Testis (tissue), 2 donors: ENCODE measurements at regions not wholly inside any gene's neighbourhood (a gene's known extent, or its start where the extent isn't known, plus 50 kb on each side); places are given as distances from the start of the nearest gene placed in this dataset.

Experiments
- DNase-seq: peaks from one replicate; pipeline ENCODE4 v3.0.0-alpha.2; 2019
- H3K27ac ChIP-seq, 2 donors: fragments of 200-600 bp; sonication (generic); one replicate each; pipeline ENCODE4 v1.5.1; 2019
- H3K27me3 ChIP-seq: fragments of 200-600 bp; sonication (generic); one replicate; pipeline ENCODE4 v1.5.1; 2019
- H3K36me3 ChIP-seq: fragments of 200-600 bp; sonication (generic); one replicate; pipeline ENCODE4 v1.5.1; 2017; ENCODE audit warnings: low read depth; ENCODE audit errors: missing control alignments
- H3K4me1 ChIP-seq: fragments of 200-600 bp; sonication (generic); one replicate; pipeline ENCODE4 v1.5.1; 2019
- H3K4me3 ChIP-seq, 2 donors: fragments of 200-600 bp; sonication (generic); one replicate each; pipeline ENCODE4 v1.5.1; 2017 to 2019
- H3K9me3 ChIP-seq: fragments of 200-600 bp; sonication (generic); one replicate; pipeline ENCODE4 v1.5.1; 2017
- POLR2A ChIP-seq: fragments of 450-650 bp; IDR thresholded peaks from one replicate; pipeline ENCODE4 v1.6.1; 2017; ENCODE audit warnings: antibody characterized with exemption, mild to moderate bottlenecking, moderate library complexity
- WGBS, 2 donors: methylation state at CpG; one replicate each; pipeline ENCODE4 v1.1.5; 2018; 5-methylcytosine and 5-hydroxymethylcytosine counted together
- intact Hi-C: fragments of 100-400 bp; cut with DNase I; formaldehyde crosslinking; loops from one replicate; pipeline ENCODE4 v1.15.1; 2023; ENCODE audit warnings: low total_unique reads
- TF ChIP-seq, protein P1 (sequence below), 3 experiments: fragments of 450-650 bp in 2 of 3; fragments of 200-600 bp in 1 of 3; sonication (generic) in 1 of 3; IDR thresholded peaks; one replicate each; pipeline ENCODE4 v1.5.1; 2016 to 2019; ENCODE audit warnings: antibody characterized with exemption in 3 of 3, mild to moderate bottlenecking in 2 of 3, moderate library complexity in 1 of 3

DNA sequence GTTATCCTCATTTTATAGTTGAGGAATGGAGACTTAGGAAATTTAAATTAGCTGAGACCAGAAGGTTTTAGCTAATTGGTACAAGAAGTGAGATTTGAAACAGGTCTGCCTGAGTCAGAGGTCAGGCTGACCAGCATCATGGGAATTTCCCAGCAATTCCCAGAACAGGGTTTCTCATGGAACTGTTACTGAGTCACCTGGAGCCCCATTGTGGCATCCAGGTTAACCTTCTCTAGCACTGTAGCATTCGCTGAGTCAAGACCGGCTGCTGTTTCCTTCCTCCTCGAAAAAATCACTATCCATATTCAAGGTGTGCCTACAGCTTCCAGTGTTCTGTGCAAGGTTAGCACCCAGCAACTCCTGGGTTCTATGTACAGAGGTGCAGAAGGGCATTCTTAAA lies 238.0 kb upstream of the MAN1A1 start:
- H3K4me3 ChIP-seq: no peak overlapping the region
- H3K27me3 ChIP-seq: no peaks in the 10 kb centered on the region
- no peak overlapping the region for H3K27ac ChIP-seq
- intact Hi-C loops: no loop called here
- DNase-seq: no peak
- no peak for TF ChIP-seq POLR2A
- TF ChIP-seq, protein P1, sequence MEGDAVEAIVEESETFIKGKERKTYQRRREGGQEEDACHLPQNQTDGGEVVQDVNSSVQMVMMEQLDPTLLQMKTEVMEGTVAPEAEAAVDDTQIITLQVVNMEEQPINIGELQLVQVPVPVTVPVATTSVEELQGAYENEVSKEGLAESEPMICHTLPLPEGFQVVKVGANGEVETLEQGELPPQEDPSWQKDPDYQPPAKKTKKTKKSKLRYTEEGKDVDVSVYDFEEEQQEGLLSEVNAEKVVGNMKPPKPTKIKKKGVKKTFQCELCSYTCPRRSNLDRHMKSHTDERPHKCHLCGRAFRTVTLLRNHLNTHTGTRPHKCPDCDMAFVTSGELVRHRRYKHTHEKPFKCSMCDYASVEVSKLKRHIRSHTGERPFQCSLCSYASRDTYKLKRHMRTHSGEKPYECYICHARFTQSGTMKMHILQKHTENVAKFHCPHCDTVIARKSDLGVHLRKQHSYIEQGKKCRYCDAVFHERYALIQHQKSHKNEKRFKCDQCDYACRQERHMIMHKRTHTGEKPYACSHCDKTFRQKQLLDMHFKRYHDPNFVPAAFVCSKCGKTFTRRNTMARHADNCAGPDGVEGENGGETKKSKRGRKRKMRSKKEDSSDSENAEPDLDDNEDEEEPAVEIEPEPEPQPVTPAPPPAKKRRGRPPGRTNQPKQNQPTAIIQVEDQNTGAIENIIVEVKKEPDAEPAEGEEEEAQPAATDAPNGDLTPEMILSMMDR (IDR thresholded peaks at IDR 0.05): no peak
- H3K4me1 ChIP-seq: no peaks in the 10 kb centered on the region
- WGBS, 2 donors: 84 to 90% methylated on average over 3 of the region's 3 CpGs
- H3K9me3 ChIP-seq: no peaks in the 10 kb centered on the region
- H3K36me3 ChIP-seq: no peaks in the 10 kb centered on the region

DNA sequence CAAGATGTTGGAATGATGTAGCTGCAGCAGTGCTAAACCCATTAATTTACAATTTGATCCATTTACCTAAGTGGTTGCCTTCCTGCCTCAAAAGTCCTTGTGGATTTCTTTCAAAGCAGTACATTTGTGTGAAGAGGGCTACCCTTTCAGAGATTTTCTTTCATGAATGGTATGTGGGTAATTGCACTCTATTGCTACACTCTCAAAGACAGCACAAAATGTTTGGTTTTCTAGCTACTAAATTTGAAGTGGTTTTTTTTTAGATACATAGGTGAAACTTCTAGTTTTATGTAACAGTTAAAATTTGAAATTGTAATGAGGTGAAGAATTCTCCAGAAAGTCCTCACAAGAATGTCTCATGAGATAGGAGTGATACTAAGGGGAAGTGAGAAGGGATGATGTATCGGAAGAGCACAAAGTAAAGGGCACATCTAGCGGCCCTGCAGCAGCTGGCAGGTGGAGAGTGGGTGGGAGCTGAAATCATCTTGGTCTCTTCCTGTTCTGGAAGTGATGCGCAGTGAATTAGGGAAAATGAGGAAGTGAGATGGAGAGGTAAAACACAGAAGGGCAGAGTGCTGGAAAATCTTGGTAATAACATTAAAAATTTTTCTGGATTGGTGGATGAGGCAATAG lies 236.8 kb upstream of the MAN1A1 start:
- no peak overlapping the region for H3K4me3 ChIP-seq
- no peaks in the 10 kb centered on the region for H3K36me3 ChIP-seq
- no peak for TF ChIP-seq POLR2A
- TF ChIP-seq, protein P1 (IDR thresholded peaks at IDR 0.05): no peak
- 75 to 85% methylated on average over 3 of the region's 3 CpGs for WGBS, 2 donors
- intact Hi-C loops: no loop called here
- DNase-seq: no peak
- no peaks in the 10 kb centered on the region for H3K4me1 ChIP-seq
- H3K27ac ChIP-seq: no peak overlapping the region
- H3K27me3 ChIP-seq: no peaks in the 10 kb centered on the region
- no peaks in the 10 kb centered on the region for H3K9me3 ChIP-seq

DNA sequence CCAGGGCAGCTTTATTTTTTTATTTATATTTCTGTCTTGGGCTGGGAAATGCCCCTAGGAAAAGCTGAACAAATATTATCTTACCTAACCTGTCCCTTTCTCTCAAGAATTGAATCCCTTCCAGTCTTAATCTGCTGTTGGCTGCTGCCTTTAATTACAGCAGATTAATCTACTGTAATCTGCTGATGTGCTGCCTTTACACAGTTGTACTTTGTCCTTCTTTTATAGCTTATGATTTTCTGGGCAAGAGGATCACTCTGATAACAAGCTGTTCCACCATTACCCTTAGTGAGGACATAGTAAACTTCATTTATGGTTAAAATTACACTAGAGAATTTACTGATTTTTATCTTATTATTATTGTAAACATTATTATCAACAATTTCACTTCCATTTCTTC lies 234.5 kb upstream of the MAN1A1 start:
- H3K36me3 ChIP-seq: no peaks in the 10 kb centered on the region
- no peaks in the 10 kb centered on the region for H3K9me3 ChIP-seq
- intact Hi-C loops: no loop called here
- TF ChIP-seq, protein P1 (IDR thresholded peaks at IDR 0.05): no peak
- no peak for TF ChIP-seq POLR2A
- DNase-seq: no peak
- H3K27me3 ChIP-seq: no peaks in the 10 kb centered on the region
- H3K4me3 ChIP-seq: no peak overlapping the region
- no peaks in the 10 kb centered on the region for H3K4me1 ChIP-seq
- H3K27ac ChIP-seq: no peak overlapping the region

DNA sequence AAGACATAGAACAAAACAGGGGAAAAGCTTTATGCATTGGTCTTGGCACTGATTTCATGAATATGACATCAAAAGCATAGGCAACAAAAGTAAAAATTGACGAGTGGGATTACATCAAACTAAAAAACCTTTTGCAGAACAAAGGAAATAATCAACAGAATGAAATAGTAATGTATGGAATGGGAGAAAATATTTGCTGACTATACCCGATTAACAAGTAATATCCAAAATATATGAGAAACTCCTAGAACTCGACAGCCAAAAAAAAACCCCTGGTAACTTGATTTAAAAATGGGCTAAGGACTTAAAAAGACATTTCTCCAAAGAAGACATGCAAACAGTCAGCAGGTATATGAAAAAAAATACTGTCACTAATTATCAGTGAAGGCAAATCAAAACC lies 231.7 kb upstream of the MAN1A1 start:
- Histone ChIP-seq H3K4me1 (no peaks in the 10 kb centered on the region), H3K27me3 (no peaks in the 10 kb centered on the region), H3K9me3 (no peaks in the 10 kb centered on the region), H3K36me3 (no peaks in the 10 kb centered on the region), H3K4me3 (no peak overlapping the region), H3K27ac (no peak overlapping the region)
- WGBS, 2 donors: 86 to 92% methylated on average over 3 of the region's 3 CpGs
- DNase-seq: no peak
- intact Hi-C loops: no loop called here
- TF ChIP-seq POLR2A: no peak
- TF ChIP-seq, protein P1 (IDR thresholded peaks at IDR 0.05): no peak

DNA sequence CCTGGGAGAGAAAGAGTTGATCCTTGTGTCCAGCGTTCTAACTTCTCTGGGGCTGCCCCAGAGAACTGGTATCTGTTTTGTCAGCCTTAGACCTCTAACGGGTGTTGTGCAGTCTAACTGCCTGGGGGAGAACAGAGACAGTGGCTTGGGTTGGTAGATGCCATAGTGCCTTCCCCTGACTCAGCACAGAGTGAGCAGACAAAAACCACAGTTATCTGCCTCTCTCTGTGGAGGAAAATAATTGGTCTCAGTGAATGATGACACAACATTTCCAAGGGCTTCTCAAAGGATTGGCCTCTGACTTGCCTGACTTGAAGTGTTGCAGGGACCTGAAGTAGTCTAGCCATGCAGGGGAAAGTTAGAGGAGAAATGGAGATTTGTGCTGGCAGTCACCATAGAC lies 226.2 kb upstream of the MAN1A1 start:
- Histone ChIP-seq H3K27ac (no peak overlapping the region), H3K36me3 (no peaks in the 10 kb centered on the region), H3K4me3 (no peak overlapping the region), H3K9me3 (no peaks in the 10 kb centered on the region), H3K27me3 (no peaks in the 10 kb centered on the region), H3K4me1 (no peaks in the 10 kb centered on the region)
- TF ChIP-seq POLR2A: no peak
- TF ChIP-seq, protein P1 (IDR thresholded peaks at IDR 0.05): no peak
- 82 to 87% methylated on average over 2 of the region's 2 CpGs for WGBS, 2 donors
- no peak for DNase-seq
- intact Hi-C loops: no loop called here
